Activated CD4-positive, alpha-beta memory T cell treated with anti-CD3 and anti-CD28 coated beads for 36 hours (primary cell): ENCODE measurements at regions not wholly inside any gene's neighbourhood (a gene's known extent, or its start where the extent isn't known, plus 50 kb on each side); places are given as distances from the start of the nearest gene placed in this dataset.
"Not testable (repeated sequence)": the region's sequence is repeated elsewhere in the genome, so short reads cannot be mapped to it uniquely, and the experiment has no call there.

Source experiments
- CTCF ChIA-PET: fragments of 350-600 bp; sonication (Branson Sonifier 250); formaldehyde crosslinking; loops from one replicate; lab custom pipeline; 2021; ENCODE audit warnings: antibody characterized with exemption, inconsistent platforms; lab: Charles Lee
- POLR2A ChIA-PET: fragments of 350-600 bp; sonication (Branson Sonifier 250); formaldehyde crosslinking; loops from one replicate; lab custom pipeline; 2021; ENCODE audit warnings: antibody characterized with exemption; lab: Charles Lee
- DNase-seq: peaks from one replicate; pipeline ENCODE4 v3.0.0-alpha.2; 2020
- H3K27ac Mint-ChIP-seq: one replicate; pipeline ENCODE4 v1.8.0; 2021; ENCODE audit warnings: mixed read lengths
- H3K27me3 Mint-ChIP-seq: one replicate; pipeline ENCODE4 v1.8.0; 2021; ENCODE audit warnings: mixed read lengths
- H3K36me3 Mint-ChIP-seq: one replicate; pipeline ENCODE4 v1.8.0; 2021; ENCODE audit warnings: mixed read lengths
- H3K4me1 Mint-ChIP-seq: one replicate; pipeline ENCODE4 v1.8.0; 2021; ENCODE audit warnings: low read depth, mixed read lengths
- H3K4me3 Mint-ChIP-seq: one replicate; pipeline ENCODE4 v1.8.0; 2021; ENCODE audit warnings: mild to moderate bottlenecking, mixed read lengths
- H3K9me3 Mint-ChIP-seq: one replicate; pipeline ENCODE4 v1.8.0; 2021; ENCODE audit warnings: mixed read lengths
- intact Hi-C: fragments of 100-400 bp; cut with micrococcal nuclease; formaldehyde crosslinking; loops from one replicate; pipeline ENCODE4 v1.15.1; 2023

DNA sequence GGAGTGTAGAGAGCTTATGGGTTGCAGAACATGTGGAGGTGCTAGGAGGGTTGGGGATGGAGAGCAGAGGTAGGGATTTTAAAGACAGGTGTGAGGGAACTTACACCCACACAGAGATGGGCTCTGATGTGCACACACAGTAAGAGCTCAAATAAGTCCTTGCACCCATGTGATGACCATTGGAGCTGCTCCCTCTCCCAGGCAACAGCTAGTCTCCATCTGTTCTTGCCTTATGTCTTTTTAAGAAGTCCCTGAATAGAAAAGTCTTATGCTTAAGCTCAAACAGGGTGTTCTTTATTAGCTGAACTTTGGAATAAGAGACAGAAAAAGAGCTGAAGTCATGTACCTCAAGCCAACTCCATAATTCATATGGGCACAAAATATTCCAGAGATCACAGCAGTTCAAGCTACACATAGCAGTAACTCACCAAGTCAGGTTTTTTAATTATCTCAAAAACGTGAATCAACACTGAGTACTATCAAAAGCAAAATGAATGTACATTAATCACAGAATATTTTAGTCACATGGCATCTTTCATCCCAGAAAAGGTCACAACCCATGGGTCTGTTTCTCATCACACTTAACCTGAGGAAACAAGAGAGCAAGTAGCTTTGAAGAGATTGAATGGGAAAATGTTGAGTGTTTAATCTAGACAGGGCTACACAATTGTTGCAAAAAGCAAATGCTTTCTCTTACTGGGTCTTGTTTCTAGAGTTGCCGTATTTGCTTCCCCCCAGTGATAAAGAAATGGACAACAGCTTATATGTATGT is 1513.6 kb upstream of the SEL1L start:
- Mint-ChIP-seq H3K36me3 (no peaks in the 10 kb centered on the region), H3K9me3 (peaks cover 24% of the 10 kb centered on the region), H3K4me1 (no peaks in the 10 kb centered on the region), H3K4me3 (no peak overlapping the region), H3K27me3 (no peaks in the 10 kb centered on the region), H3K27ac (no peak overlapping the region)
- intact Hi-C loops, result no loop called here
- CTCF ChIA-PET, result no interaction called here
- DNase-seq, result no peak
- POLR2A ChIA-PET, result no interaction called here

DNA sequence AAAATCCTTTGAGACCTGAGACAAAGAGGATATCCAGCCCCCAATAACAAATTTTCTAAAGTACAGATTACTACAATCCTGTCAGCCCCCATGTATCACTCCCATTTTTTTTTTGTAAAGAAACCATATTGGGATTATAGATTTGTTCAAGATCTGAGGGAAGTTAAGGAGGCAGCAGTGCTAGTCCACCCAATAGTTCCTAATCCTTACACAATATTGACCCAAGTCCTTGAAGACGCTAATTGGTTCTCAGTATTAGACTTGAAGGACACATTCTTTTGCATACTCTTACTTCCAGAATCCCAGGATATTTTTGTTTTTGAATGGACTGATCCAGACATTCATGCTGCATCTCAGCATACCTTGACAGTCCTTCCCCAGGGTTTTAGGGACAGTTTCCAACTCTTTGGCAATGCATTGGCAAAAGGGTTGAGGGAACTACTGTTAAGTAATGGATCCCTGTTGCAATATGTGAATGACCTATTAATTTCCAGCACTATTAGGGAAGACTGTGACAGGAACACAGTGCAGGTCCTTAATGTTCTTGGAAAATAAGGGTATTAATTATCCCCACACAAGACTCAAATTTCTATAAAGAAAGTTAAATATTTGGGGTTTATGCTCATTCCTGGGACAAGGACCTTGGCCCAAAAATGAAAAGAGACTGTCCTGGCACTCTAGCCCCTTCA is 1519.5 kb upstream of the SEL1L start:
- no peaks in the 10 kb centered on the region for H3K4me1 Mint-ChIP-seq
- H3K27me3 Mint-ChIP-seq, result no peaks in the 10 kb centered on the region
- ChIA-PET POLR2A (no interaction called here), CTCF (no interaction called here)
- no peak for DNase-seq
- intact Hi-C loops, result no loop called here
- H3K27ac Mint-ChIP-seq, result no peak overlapping the region
- H3K4me3 Mint-ChIP-seq, result no peak overlapping the region
- peaks cover 34% of the 10 kb centered on the region for H3K9me3 Mint-ChIP-seq
- no peaks in the 10 kb centered on the region for H3K36me3 Mint-ChIP-seq

DNA sequence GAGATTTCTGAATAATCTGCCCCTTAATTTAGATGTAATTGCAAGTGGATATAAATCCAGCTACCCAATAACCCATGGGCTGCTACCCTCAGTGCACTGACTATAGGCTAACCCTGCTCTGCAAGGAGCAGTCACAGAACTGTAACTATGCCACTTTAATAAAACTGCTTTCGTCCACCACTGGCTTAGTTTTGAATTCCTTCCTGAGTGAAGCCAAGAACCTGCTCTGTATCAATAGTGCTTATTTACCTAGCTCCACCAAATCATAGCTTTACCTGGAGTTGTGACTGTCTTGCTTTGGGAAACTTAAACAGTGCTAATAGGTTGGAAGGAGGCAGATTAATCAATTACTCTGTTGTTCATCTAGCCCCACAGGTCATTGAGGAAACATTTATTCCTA is 1524.4 kb upstream of the SEL1L start:
- DNase-seq, result no peak
- ChIA-PET CTCF (no interaction called here), POLR2A (no interaction called here)
- no peaks in the 10 kb centered on the region for H3K27me3 Mint-ChIP-seq
- no peaks in the 10 kb centered on the region for H3K36me3 Mint-ChIP-seq
- no peak overlapping the region for H3K27ac Mint-ChIP-seq
- H3K4me1 Mint-ChIP-seq, result no peaks in the 10 kb centered on the region
- no peak overlapping the region for H3K4me3 Mint-ChIP-seq
- intact Hi-C loops, result no loop called here
- H3K9me3 Mint-ChIP-seq, result peaks cover 25% of the 10 kb centered on the region

GRCh38 chr14:83071888-83072501 is 1538.3 kb upstream of the SEL1L start:
- ChIA-PET POLR2A (no interaction called here), CTCF (no interaction called here)
- H3K4me3 Mint-ChIP-seq, result no peak overlapping the region

DNA sequence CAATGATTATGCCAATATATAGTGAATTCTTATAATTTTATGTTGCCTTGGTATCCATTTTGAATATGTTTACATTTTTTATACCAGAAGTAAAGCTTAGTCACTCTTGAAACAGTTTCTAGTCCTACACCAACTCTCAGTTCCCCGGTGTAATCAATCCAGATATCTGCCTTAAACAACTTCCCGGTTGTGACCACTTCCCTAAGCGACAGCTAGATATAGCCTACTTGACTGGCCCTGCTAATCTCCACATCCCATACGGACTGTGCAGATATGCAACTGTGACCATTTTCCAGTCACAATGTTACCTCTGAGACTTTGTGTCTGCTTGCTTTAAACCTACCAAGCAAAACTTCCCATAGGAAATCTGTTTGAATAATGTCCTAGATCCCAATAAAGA is 1551.5 kb upstream of the SEL1L start:
- no peak for DNase-seq
- H3K36me3 Mint-ChIP-seq, result no peaks in the 10 kb centered on the region
- no peaks in the 10 kb centered on the region for H3K27me3 Mint-ChIP-seq

More at GRCh38 chr14:83071888-83072501, 1538.3 kb upstream of the SEL1L start:
- H3K36me3 Mint-ChIP-seq, result no peaks in the 10 kb centered on the region
- H3K9me3 Mint-ChIP-seq, result peaks cover 24% of the 10 kb centered on the region
- no peak overlapping the region for H3K27ac Mint-ChIP-seq
- DNase-seq, result no peak
- H3K4me1 Mint-ChIP-seq, result no peaks in the 10 kb centered on the region
- no peaks in the 10 kb centered on the region for H3K27me3 Mint-ChIP-seq
- intact Hi-C loops, result no loop called here

DNA sequence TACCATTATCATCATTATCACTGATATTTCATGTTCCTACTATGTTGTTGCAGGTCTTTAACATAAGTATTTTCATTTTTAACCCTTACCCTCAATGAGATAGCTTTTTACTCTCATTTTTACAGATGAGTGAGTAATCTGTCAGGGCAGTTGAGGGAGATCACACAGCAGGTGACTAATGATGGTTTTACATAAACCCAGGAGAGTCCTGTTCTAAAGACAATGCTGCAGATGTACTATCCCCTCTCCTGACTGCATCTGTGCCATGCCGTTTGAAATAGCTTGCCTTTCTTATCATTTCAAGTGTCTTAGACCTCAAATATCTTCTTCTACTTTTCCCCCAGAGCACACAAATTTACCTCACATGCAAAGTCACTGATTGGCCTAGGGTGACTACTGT is 1552.1 kb upstream of the SEL1L start:
- H3K27ac Mint-ChIP-seq, result no peak overlapping the region
- no peaks in the 10 kb centered on the region for H3K27me3 Mint-ChIP-seq
- H3K9me3 Mint-ChIP-seq, result peaks cover 11% of the 10 kb centered on the region
- CTCF ChIA-PET, result no interaction called here
- intact Hi-C loops, result no loop called here
- no peaks in the 10 kb centered on the region for H3K4me1 Mint-ChIP-seq
- H3K36me3 Mint-ChIP-seq, result no peaks in the 10 kb centered on the region
- POLR2A ChIA-PET, result no interaction called here
- DNase-seq, result no peak
- H3K4me3 Mint-ChIP-seq, result no peak overlapping the region

More for the DNA sequence above, 1551.5 kb upstream of the SEL1L start:
- Mint-ChIP-seq H3K9me3 (peaks cover 11% of the 10 kb centered on the region), H3K4me3 (no peak overlapping the region), H3K4me1 (no peaks in the 10 kb centered on the region), H3K27ac (no peak overlapping the region)
- CTCF ChIA-PET, result no interaction called here
- intact Hi-C loops, result no loop called here
- POLR2A ChIA-PET, result no interaction called here

DNA sequence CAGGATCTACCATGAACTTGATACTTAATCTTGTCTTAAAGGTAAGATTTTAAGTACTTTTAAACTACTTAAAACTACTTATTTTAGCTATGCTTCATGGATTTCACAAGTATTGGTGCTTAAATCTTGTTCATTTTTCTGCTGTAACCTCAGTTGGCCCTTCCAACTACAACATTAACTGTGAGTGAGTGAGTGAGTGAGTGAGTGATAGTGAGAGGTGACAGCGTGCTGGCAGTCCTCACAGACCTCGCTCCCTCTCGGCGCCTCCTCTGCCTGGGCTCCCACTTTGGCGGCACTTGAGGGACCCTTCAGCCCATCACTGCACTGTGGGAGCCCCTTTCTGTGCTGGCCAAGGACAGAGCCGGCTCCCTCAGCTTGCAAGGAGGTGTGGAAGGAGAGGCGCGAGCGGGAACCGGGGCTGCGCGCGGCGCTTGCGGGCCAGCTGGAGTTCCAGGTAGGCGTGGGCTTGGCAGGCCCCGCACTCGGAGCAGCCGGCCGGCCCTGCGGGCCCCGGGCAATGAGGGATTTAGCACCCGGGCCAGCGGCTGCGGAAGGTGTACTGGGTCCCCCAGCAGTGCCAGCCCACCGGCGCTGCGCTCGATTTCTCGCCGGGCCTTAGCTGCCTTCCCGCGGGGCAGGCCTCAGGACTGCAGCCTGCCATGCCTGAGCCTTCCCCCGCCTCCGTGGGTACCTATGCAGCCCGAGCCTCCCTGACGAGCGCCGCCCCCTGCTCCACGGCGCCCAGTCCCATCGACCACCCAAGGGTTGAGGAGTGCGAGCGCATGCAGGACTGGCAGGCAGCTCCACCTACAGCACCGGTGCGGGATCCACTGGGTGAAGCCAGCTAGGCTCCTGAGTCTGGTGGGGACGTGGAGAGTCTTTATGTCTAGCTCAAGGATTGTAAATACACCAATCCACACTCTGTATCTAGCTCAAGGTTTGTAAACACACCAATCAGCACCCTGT is 1558.6 kb upstream of the SEL1L start:
- H3K9me3 Mint-ChIP-seq, H3K4me3 Mint-ChIP-seq, intact Hi-C loops, CTCF ChIA-PET, DNase-seq, H3K27ac Mint-ChIP-seq, H3K4me1 Mint-ChIP-seq, POLR2A ChIA-PET, H3K27me3 Mint-ChIP-seq, H3K36me3 Mint-ChIP-seq: not testable (repeated sequence)

DNA sequence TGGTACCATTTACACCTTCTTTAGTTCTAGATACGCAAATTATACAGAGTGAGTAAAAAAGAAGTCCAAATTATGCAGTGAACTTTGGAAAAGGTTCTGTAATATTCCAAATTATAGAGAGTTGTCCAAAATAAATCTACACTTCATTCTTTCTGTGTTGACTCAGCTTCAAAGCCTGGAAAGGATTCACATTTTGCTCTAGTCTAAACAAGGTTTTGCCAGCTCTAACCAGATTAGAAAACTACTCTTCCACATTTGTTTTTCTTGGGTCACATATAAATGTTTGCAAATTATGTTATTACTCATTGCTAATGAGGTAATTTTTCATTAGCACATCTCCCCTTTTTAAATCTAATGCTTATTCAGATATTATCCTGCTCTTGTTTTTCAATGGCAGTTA is 1562.4 kb upstream of the SEL1L start:
- H3K4me3 Mint-ChIP-seq, result no peak overlapping the region
- POLR2A ChIA-PET, result no interaction called here
- no peak overlapping the region for H3K27ac Mint-ChIP-seq
- no peaks in the 10 kb centered on the region for H3K4me1 Mint-ChIP-seq
- DNase-seq, result no peak
- H3K36me3 Mint-ChIP-seq, result no peaks in the 10 kb centered on the region
- intact Hi-C loops, result no loop called here
- H3K9me3 Mint-ChIP-seq, result no peaks in the 10 kb centered on the region
- H3K27me3 Mint-ChIP-seq, result no peaks in the 10 kb centered on the region
- CTCF ChIA-PET, result no interaction called here

GRCh38 chr14:83101846-83102245 is 1568.2 kb upstream of the SEL1L start:
- POLR2A ChIA-PET, result no interaction called here
- no peaks in the 10 kb centered on the region for H3K36me3 Mint-ChIP-seq
- H3K27ac Mint-ChIP-seq, result no peak overlapping the region
- H3K4me3 Mint-ChIP-seq, result no peak overlapping the region
- H3K27me3 Mint-ChIP-seq, result no peaks in the 10 kb centered on the region
- intact Hi-C loops, result no loop called here
- CTCF ChIA-PET, result no interaction called here
- H3K9me3 Mint-ChIP-seq, result peaks cover 12% of the 10 kb centered on the region
- no peaks in the 10 kb centered on the region for H3K4me1 Mint-ChIP-seq
- no peak for DNase-seq

GRCh38 chr14:83118029-83118428 is 1584.4 kb upstream of the SEL1L start:
- no peak overlapping the region for H3K4me3 Mint-ChIP-seq
- H3K9me3 Mint-ChIP-seq, result peaks cover 17% of the 10 kb centered on the region
- POLR2A ChIA-PET, result no interaction called here
- intact Hi-C loops, result no loop called here
- H3K27ac Mint-ChIP-seq, result no peak overlapping the region
- CTCF ChIA-PET, result no interaction called here
- H3K27me3 Mint-ChIP-seq, result no peaks in the 10 kb centered on the region
- H3K4me1 Mint-ChIP-seq, result no peaks in the 10 kb centered on the region
- no peak for DNase-seq
- H3K36me3 Mint-ChIP-seq, result no peaks in the 10 kb centered on the region

DNA sequence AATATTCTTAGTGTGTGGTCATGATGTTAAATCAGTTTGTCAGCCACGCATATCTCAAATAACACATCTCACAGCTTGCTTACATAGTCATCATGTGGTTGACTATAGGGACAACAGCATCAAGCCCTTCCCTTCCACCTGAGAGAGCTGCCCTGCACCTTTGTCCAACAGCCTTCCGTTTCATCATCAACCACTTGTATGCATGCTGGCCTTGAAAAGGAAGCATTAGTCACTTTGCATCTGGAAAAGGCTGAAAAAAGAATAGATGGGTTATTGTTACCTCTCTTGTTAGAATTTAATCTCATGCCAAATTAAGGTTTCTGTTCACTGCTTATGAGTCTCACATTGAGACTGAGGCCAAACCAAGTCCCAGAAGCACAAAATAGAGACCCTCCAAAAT is 1586.5 kb upstream of the SEL1L start:
- intact Hi-C loops, result no loop called here
- Mint-ChIP-seq H3K27ac (no peak overlapping the region), H3K27me3 (no peaks in the 10 kb centered on the region), H3K36me3 (no peaks in the 10 kb centered on the region), H3K4me3 (no peak overlapping the region), H3K4me1 (no peaks in the 10 kb centered on the region), H3K9me3 (peaks cover 24% of the 10 kb centered on the region)
- POLR2A ChIA-PET, result no interaction called here
- CTCF ChIA-PET, result no interaction called here
- DNase-seq, result no peak

GRCh38 chr14:83126076-83126475 is 1592.4 kb upstream of the SEL1L start:
- Mint-ChIP-seq H3K36me3 (no peaks in the 10 kb centered on the region), H3K27me3 (no peaks in the 10 kb centered on the region), H3K4me1 (no peaks in the 10 kb centered on the region), H3K27ac (no peak overlapping the region), H3K9me3 (peaks cover 30% of the 10 kb centered on the region), H3K4me3 (no peak overlapping the region)
- intact Hi-C loops, result no loop called here
- no peak for DNase-seq
- ChIA-PET CTCF (no interaction called here), POLR2A (no interaction called here)
